ENCODE measurements at regions not wholly inside any gene's neighbourhood (a gene's known extent, or its start where the extent isn't known, plus 50 kb on each side); places are given as distances from the start of the nearest gene placed in this dataset.

- Histone ChIP-seq H3K4me1 (ENCODE audit: low read depth) (no peaks in the 10 kb centered on the region), H3K27me3 (no peaks in the 10 kb centered on the region), H3K36me3 (no peaks in the 10 kb centered on the region), H3K27ac (no peak overlapping the region), H3K9me3 (ENCODE audit: low read depth) (no peaks in the 10 kb centered on the region), H3K4me3 (no peak overlapping the region)
- no peak for DNase-seq (ENCODE audit: low read depth in 1 of 2, low spot score in 1 of 2)
- no peak for TF ChIP-seq CTCF (IDR thresholded peaks at IDR 0.05; ENCODE audit: low read depth, low read length)
Measured at GRCh38 chr5:82991678-82992323, 85.4 kb downstream of the TMEM167A start.

GRCh38 chr5:82991059-82991458 is 86.1 kb downstream of the TMEM167A start:
- no peak overlapping the region for H3K27ac ChIP-seq
- no peaks in the 10 kb centered on the region for H3K27me3 ChIP-seq
- no peak for TF ChIP-seq CTCF (IDR thresholded peaks at IDR 0.05; ENCODE audit: low read depth, low read length)

GRCh38 chr5:82987188-82987587 is 90.0 kb downstream of the TMEM167A start:
- TF ChIP-seq CTCF (IDR thresholded peaks at IDR 0.05; ENCODE audit: low read depth, low read length), result no peak

More at GRCh38 chr5:82991059-82991458, 86.1 kb downstream of the TMEM167A start:
- Histone ChIP-seq H3K4me3 (no peak overlapping the region), H3K36me3 (no peaks in the 10 kb centered on the region), H3K4me1 (ENCODE audit: low read depth) (peaks cover 5% of the 10 kb centered on the region), H3K9me3 (ENCODE audit: low read depth) (no peaks in the 10 kb centered on the region)
- no peak for DNase-seq (ENCODE audit: low read depth in 1 of 2, low spot score in 1 of 2)

GRCh38 chr5:82986404-82986803 is 90.8 kb downstream of the TMEM167A start:
- no peak overlapping the region for H3K4me3 ChIP-seq
- no peak for TF ChIP-seq CTCF (IDR thresholded peaks at IDR 0.05; ENCODE audit: low read depth, low read length)
- no peaks in the 10 kb centered on the region for H3K9me3 ChIP-seq (ENCODE audit: low read depth)
- H3K27ac ChIP-seq, result no peak overlapping the region
- H3K27me3 ChIP-seq, result no peaks in the 10 kb centered on the region
- no peaks in the 10 kb centered on the region for H3K36me3 ChIP-seq
- no peak for DNase-seq (ENCODE audit: low read depth in 1 of 2, low spot score in 1 of 2)
- H3K4me1 ChIP-seq (ENCODE audit: low read depth), result peaks cover 26% of the 10 kb centered on the region

More at GRCh38 chr5:82987188-82987587, 90.0 kb downstream of the TMEM167A start:
- no peak overlapping the region for H3K27ac ChIP-seq
- no peak overlapping the region for H3K4me3 ChIP-seq
- H3K36me3 ChIP-seq, result no peaks in the 10 kb centered on the region
- H3K9me3 ChIP-seq (ENCODE audit: low read depth), result no peaks in the 10 kb centered on the region
- no peaks in the 10 kb centered on the region for H3K27me3 ChIP-seq
- no peak for DNase-seq (ENCODE audit: low read depth in 1 of 2, low spot score in 1 of 2)
- peaks cover 26% of the 10 kb centered on the region for H3K4me1 ChIP-seq (ENCODE audit: low read depth)

- no peaks in the 10 kb centered on the region for H3K36me3 ChIP-seq
- DNase-seq (ENCODE audit: low read depth in 1 of 2, low spot score in 1 of 2), result no peak
- peaks cover 26% of the 10 kb centered on the region for H3K4me1 ChIP-seq (ENCODE audit: low read depth)
- H3K4me3 ChIP-seq, result no peak overlapping the region
- H3K27ac ChIP-seq, result no peak overlapping the region
- H3K9me3 ChIP-seq (ENCODE audit: low read depth), result no peaks in the 10 kb centered on the region
- no peak for TF ChIP-seq CTCF (IDR thresholded peaks at IDR 0.05; ENCODE audit: low read depth, low read length)
- no peaks in the 10 kb centered on the region for H3K27me3 ChIP-seq
Measured at GRCh38 chr5:82985763-82986162, 91.4 kb downstream of the TMEM167A start.

All from cardiac muscle cell (in vitro differentiated cells and primary cell).